Glutamatergic neuron (in vitro differentiated cells): ENCODE measurements at regions not wholly inside any gene's neighbourhood (a gene's known extent, or its start where the extent isn't known, plus 50 kb on each side); places are given as distances from the start of the nearest gene placed in this dataset.

ENCODE experiments used
- DNase-seq: peaks from one replicate; pipeline ENCODE4 v3.0.0; 2022
- H3K27ac Mint-ChIP-seq: one replicate; pipeline ENCODE4 v1.8.0; 2020; ENCODE audit warnings: mild to moderate bottlenecking, mixed read lengths, inconsistent platforms; ENCODE audit not compliant: unreplicated experiment
- H3K27me3 Mint-ChIP-seq: one replicate; pipeline ENCODE4 v1.8.0; 2020; ENCODE audit warnings: mild to moderate bottlenecking, moderate library complexity, mixed read lengths, inconsistent platforms; ENCODE audit not compliant: unreplicated experiment
- H3K36me3 Mint-ChIP-seq: one replicate; pipeline ENCODE4 v1.8.0; 2020; ENCODE audit warnings: mild to moderate bottlenecking, mixed read lengths, inconsistent platforms; ENCODE audit not compliant: unreplicated experiment
- H3K4me1 Mint-ChIP-seq: one replicate; pipeline ENCODE4 v1.8.0; 2020; ENCODE audit warnings: mild to moderate bottlenecking, low read depth, mixed read lengths, inconsistent platforms; ENCODE audit not compliant: unreplicated experiment
- H3K4me3 Mint-ChIP-seq: one replicate; pipeline ENCODE4 v1.8.0; 2020; ENCODE audit warnings: mild to moderate bottlenecking, mixed read lengths, inconsistent platforms; ENCODE audit not compliant: unreplicated experiment
- H3K9me3 Mint-ChIP-seq: one replicate; pipeline ENCODE4 v1.8.0; 2020; ENCODE audit warnings: mild to moderate bottlenecking, moderate library complexity, mixed read lengths, inconsistent platforms; ENCODE audit not compliant: unreplicated experiment
- TF ChIP-seq, protein P1 (sequence below): fragments of 200-600 bp; sonication (generic); IDR thresholded peaks from one replicate; pipeline ENCODE4 v1.5.0; 2021; ENCODE audit not compliant: partially characterized antibody, unreplicated experiment

DNA sequence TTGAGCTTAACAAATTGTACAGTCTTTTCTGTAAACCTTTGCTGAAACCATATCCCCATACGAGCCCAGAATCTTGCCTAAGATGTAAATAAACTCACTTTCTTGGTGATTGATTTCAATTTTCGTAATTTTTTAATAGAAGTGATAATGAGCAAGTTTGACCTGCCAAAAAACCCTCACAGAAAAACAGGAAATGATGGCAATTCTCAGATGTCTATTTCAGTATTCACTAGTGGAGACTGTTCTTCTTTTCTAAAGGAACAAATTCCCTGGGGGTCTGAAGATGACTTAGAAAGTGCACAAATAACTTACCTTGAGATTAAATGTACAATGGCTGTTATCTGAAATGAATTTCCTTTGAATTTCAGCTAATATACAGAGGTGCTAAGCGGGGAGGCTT, 116.5 kb upstream of the CMC1 start:
- Mint-ChIP-seq H3K36me3 (no peaks in the 10 kb centered on the region), H3K4me3 (no peak overlapping the region), H3K27me3 (no peaks in the 10 kb centered on the region), H3K27ac (no peak overlapping the region), H3K9me3 (no peaks in the 10 kb centered on the region), H3K4me1 (no peaks in the 10 kb centered on the region)
- DNase-seq = no peak
- TF ChIP-seq, protein P1, sequence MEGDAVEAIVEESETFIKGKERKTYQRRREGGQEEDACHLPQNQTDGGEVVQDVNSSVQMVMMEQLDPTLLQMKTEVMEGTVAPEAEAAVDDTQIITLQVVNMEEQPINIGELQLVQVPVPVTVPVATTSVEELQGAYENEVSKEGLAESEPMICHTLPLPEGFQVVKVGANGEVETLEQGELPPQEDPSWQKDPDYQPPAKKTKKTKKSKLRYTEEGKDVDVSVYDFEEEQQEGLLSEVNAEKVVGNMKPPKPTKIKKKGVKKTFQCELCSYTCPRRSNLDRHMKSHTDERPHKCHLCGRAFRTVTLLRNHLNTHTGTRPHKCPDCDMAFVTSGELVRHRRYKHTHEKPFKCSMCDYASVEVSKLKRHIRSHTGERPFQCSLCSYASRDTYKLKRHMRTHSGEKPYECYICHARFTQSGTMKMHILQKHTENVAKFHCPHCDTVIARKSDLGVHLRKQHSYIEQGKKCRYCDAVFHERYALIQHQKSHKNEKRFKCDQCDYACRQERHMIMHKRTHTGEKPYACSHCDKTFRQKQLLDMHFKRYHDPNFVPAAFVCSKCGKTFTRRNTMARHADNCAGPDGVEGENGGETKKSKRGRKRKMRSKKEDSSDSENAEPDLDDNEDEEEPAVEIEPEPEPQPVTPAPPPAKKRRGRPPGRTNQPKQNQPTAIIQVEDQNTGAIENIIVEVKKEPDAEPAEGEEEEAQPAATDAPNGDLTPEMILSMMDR = no peak

DNA sequence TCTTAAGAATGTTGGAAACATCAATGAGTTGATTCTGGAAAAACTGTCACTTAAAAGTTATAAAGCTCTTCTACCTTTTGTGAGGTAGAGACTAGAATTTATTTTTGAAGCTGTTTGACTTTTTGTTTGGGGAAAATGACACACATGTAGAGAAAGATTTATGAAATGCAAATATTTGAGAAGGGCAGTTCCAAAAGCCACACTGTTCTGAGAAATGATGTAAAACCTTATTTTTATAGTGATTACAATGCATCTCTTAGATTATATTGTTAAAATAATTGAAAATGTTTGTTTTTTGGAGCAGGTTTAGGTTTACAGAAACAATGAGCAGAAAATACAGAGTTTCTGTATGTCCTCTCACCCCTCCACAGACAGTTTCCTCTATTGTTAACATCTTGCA, 116.1 kb upstream of the CMC1 start:
- H3K36me3 Mint-ChIP-seq = no peaks in the 10 kb centered on the region
- no peaks in the 10 kb centered on the region for H3K27me3 Mint-ChIP-seq
- TF ChIP-seq, protein P1 = no peak
- no peak overlapping the region for H3K4me3 Mint-ChIP-seq
- no peak overlapping the region for H3K27ac Mint-ChIP-seq
- no peaks in the 10 kb centered on the region for H3K9me3 Mint-ChIP-seq
- no peaks in the 10 kb centered on the region for H3K4me1 Mint-ChIP-seq
- DNase-seq = no peak

DNA sequence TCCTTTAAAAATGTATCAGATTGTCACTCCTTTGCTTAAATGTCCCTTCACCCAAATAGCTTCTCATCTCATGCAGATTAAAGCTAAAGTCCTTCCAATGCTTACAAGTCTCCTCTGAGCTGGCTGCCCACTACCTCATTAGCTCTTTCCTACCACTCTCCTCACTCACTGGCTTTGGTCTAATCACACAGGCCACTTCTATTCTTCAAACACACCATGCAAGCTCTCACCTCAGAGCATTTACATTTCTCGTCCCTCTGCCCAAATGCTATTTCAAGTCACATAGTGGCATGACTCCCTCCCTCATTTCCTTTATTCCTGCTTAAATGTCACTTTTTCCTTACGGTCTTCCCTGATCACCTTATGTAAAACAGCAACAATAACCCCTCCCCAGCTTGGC, 110.6 kb upstream of the CMC1 start:
- H3K36me3 Mint-ChIP-seq = no peaks in the 10 kb centered on the region
- no peaks in the 10 kb centered on the region for H3K27me3 Mint-ChIP-seq
- DNase-seq = no peak
- no peaks in the 10 kb centered on the region for H3K9me3 Mint-ChIP-seq
- H3K4me1 Mint-ChIP-seq = no peaks in the 10 kb centered on the region
- no peak overlapping the region for H3K27ac Mint-ChIP-seq
- H3K4me3 Mint-ChIP-seq = no peak overlapping the region
- TF ChIP-seq, protein P1 = no peak

DNA sequence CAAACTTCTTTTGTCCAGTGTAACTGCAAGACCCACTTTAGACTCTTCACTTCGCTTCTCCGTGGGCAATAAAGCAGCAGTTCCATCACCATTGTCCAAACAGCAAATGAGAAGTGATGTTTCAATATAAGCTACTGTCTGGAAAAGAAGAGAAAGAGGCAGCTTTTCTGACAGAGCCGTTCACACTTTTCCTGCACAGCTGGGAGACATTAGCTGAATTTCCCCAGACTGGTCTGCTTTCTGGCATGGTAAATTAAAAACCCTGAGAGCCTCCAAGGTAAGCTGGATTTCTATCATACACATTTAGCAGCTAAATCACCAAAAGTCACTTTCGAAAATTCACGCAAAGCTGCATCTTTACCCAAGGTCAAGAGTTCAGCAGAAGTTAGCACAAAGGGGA, 108.5 kb upstream of the CMC1 start:
- H3K4me3 Mint-ChIP-seq = no peak overlapping the region
- H3K27ac Mint-ChIP-seq = no peak overlapping the region
- H3K9me3 Mint-ChIP-seq = peaks cover 1% of the 10 kb centered on the region
- TF ChIP-seq, protein P1 = no peak
- H3K4me1 Mint-ChIP-seq = no peaks in the 10 kb centered on the region
- no peaks in the 10 kb centered on the region for H3K36me3 Mint-ChIP-seq
- DNase-seq = no peak
- H3K27me3 Mint-ChIP-seq = no peaks in the 10 kb centered on the region

DNA sequence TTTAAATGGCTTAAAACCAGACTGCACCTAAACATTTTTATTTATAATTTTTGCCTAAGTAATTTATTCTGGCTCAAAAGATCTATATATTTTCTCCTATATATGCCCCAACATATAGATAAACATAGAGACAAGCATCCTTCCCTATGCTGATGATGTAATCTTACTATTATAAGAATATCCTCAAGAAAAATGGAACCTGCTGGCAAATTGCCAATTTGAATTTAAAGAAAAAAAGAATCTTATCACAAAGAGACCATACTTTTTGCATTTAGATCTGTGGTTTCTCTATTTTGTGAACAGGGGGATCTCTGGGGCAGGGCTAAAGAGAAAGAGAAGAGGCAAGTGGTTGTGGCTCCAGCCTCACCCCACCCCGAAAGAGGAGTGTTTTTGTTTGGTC, 107.2 kb upstream of the CMC1 start:
- H3K4me1 Mint-ChIP-seq = no peaks in the 10 kb centered on the region
- no peak overlapping the region for H3K27ac Mint-ChIP-seq
- H3K27me3 Mint-ChIP-seq = no peaks in the 10 kb centered on the region
- TF ChIP-seq, protein P1 = no peak
- H3K4me3 Mint-ChIP-seq = no peak overlapping the region
- peaks cover 1% of the 10 kb centered on the region for H3K9me3 Mint-ChIP-seq
- DNase-seq = no peak
- H3K36me3 Mint-ChIP-seq = no peaks in the 10 kb centered on the region
